ENCODE measurements at regions not wholly inside any gene's neighbourhood (a gene's known extent, or its start where the extent isn't known, plus 50 kb on each side); places are given as distances from the start of the nearest gene placed in this dataset.

GRCh38 chr1:91575909-91576519 is 75.4 kb downstream of the CDC7 start:
- no peak for DNase-seq

GRCh38 chr1:91578320-91579109 is 77.9 kb downstream of the CDC7 start:
- no peak for DNase-seq

GRCh38 chr1:91579658-91580228 is 79.1 kb downstream of the CDC7 start:
- no peak for DNase-seq

GRCh38 chr1:91582431-91582921 is 81.8 kb downstream of the CDC7 start:
- DNase-seq = no peak

GRCh38 chr1:91583326-91583755 is 82.7 kb downstream of the CDC7 start:
- DNase-seq = no peak

GRCh38 chr1:91584309-91584708 is 83.7 kb downstream of the CDC7 start:
- no peak for DNase-seq

GRCh38 chr1:91584878-91585277 is 84.2 kb downstream of the CDC7 start:
- no peak for DNase-seq

GRCh38 chr1:91585502-91585901 is 84.9 kb downstream of the CDC7 start:
- DNase-seq = no peak

GRCh38 chr1:91585982-91586381 is 85.3 kb downstream of the CDC7 start:
- DNase-seq = no peak

GRCh38 chr1:91589437-91589836 is 88.8 kb downstream of the CDC7 start:
- DNase-seq = no peak

GRCh38 chr1:91591175-91591974 is 90.7 kb downstream of the CDC7 start:
- no peak for DNase-seq

GRCh38 chr1:91592716-91593477 is 92.2 kb downstream of the CDC7 start:
- no peak for DNase-seq

- no peak for DNase-seq
These were observed 93.9 kb downstream of the CDC7 start for GRCh38 chr1:91594383-91595055.

- no peak for DNase-seq
These were observed 95.8 kb downstream of the CDC7 start for GRCh38 chr1:91596474-91596873.

- no peak for DNase-seq
These were observed 96.6 kb downstream of the CDC7 start for GRCh38 chr1:91597215-91597614.

GRCh38 chr1:91600431-91601337 is 100.0 kb downstream of the CDC7 start:
- DNase-seq = no peak

- DNase-seq = no peak
These were observed 101.1 kb downstream of the CDC7 start for GRCh38 chr1:91601554-91602376.

- DNase-seq = no peak
These were observed 102.8 kb downstream of the CDC7 start for GRCh38 chr1:91603409-91603808.

GRCh38 chr1:91604632-91605031 is 104.0 kb downstream of the CDC7 start:
- DNase-seq = no peak

- DNase-seq = no peak
These were observed 104.9 kb downstream of the CDC7 start for GRCh38 chr1:91605566-91605965.

Measured in NCI-H1417 treated with DMSO at 0.1 percent for 48 hours (cell line).